Gastroesophageal sphincter (tissue), 4 donors: ENCODE measurements at regions not wholly inside any gene's neighbourhood (a gene's known extent, or its start where the extent isn't known, plus 50 kb on each side); places are given as distances from the start of the nearest gene placed in this dataset.

Experiments
- ATAC-seq: fragments of 150-250 bp; one replicate; pipeline ENCODE4 v1.9.1; 2016; ENCODE audit warnings: mild to moderate bottlenecking, moderate library complexity
- H3K27ac ChIP-seq, 4 donors: fragments of 200-600 bp; sonication (generic) in 3 of 4; 1 replicate in 3 of 4; 2 replicates in 1 of 4; pipeline ENCODE4 v1.5.1; 2016 to 2019
- H3K27me3 ChIP-seq: fragments of 200-600 bp; sonication (generic); one replicate; pipeline ENCODE4 v1.5.1; 2019
- H3K36me3 ChIP-seq, 2 donors: fragments of 200-600 bp; sonication (generic); one replicate each; pipeline ENCODE4 v1.5.1; 2019; ENCODE audit warnings: control low read depth in 1 of 2
- H3K4me1 ChIP-seq, 3 donors: fragments of 200-600 bp; sonication (generic); 1 replicate in 2 of 3; 2 replicates in 1 of 3; pipeline ENCODE4 v1.5.1; 2016 to 2019; ENCODE audit warnings: control low read depth in 2 of 3
- H3K4me3 ChIP-seq, 2 donors: fragments of 200-600 bp; sonication (generic); one replicate each; pipeline ENCODE4 v1.5.1; 2019; ENCODE audit warnings: mild to moderate bottlenecking in 1 of 2, moderate library complexity in 1 of 2
- H3K9me3 ChIP-seq, 3 donors: fragments of 200-600 bp; sonication (generic); one replicate each; pipeline ENCODE4 v1.5.1; 2017 to 2019; ENCODE audit warnings: control low read depth in 2 of 3
- CTCF ChIP-seq, 4 experiments: fragments of 200-600 bp in 2 of 4; fragments of 450-650 bp in 2 of 4; sonication (generic) in 1 of 4; IDR thresholded peaks; one replicate each; pipeline ENCODE4 v1.5.1; 2017 to 2019; ENCODE audit warnings: antibody characterized with exemption in 4 of 4, mild to moderate bottlenecking in 2 of 4, moderate library complexity in 2 of 4
- EP300 ChIP-seq: sonication (generic); formaldehyde crosslinking; IDR thresholded peaks from one replicate; pipeline ENCODE4 v1.6.1; 2017; ENCODE audit warnings: antibody characterized with exemption, mild to moderate bottlenecking
- POLR2AphosphoS5 ChIP-seq: sonication (generic); formaldehyde crosslinking; IDR thresholded peaks from one replicate; pipeline ENCODE4 v1.6.1; 2017; ENCODE audit warnings: antibody characterized with exemption
- WGBS, 2 donors: methylation state at CpG; one replicate each; pipeline ENCODE4 v1.1.5; 2018; ENCODE audit warnings: low coverage in 1 of 2; 5-methylcytosine and 5-hydroxymethylcytosine counted together
- small RNA-seq, 4 donors: library from RNA; depleted of rRNA; stranded (forward); fragments of <200 nt; gene quantifications; one replicate each; pipeline ENCODE3, GENCODE V24; 2016

- Histone ChIP-seq H3K27ac (no peak overlapping the region), H3K4me3 (no peak overlapping the region), H3K36me3 (no peaks in the 10 kb centered on the region), H3K9me3 (peaks cover 0 to 25% (median 0%) of the 10 kb centered on the region in 3 donors), H3K4me1 (no peaks in the 10 kb centered on the region), H3K27me3 (peaks cover 5% of the 10 kb centered on the region)
- TF ChIP-seq EP300 (no peak), POLR2AphosphoS5 (no peak), CTCF (IDR thresholded peaks at IDR 0.05) (no peak)
- ATAC-seq, result no peak
- 87 to 92% methylated on average over 6 to 7 of the region's 7 CpGs for WGBS, 2 donors
Observed at GRCh38 chr12:128205758-128206157, 61.2 kb upstream of the TMEM132C start.

Small RNA genes in the stretch of these regions (small RNA-seq; reads per million reads assigned to genes)
- gene AC006065.2, result 0 reads per million in 4 donors
- 0 reads per million in 4 donors for gene AC073913.2
- gene HSPE1P20, result 0 reads per million in 4 donors
- 0 reads per million in 4 donors for gene RF00019
- gene RNU1-104P, result 0 to 0.12 (median 0) reads per million in 4 donors
